RWPE2 (cell line): ENCODE measurements at regions not wholly inside any gene's neighbourhood (a gene's known extent, or its start where the extent isn't known, plus 50 kb on each side); places are given as distances from the start of the nearest gene placed in this dataset.

ENCODE experiments used
- ATAC-seq: fragments of 200-7000 bp; cut with Tn5 transposase; 3 replicates; pipeline ENCODE4 v1.9.1; 2021; ENCODE audit warnings: low read depth
- DNase-seq: peaks from one replicate; pipeline ENCODE4 v3.0.0-alpha.2; 2020; ENCODE audit warnings: low spot score
- H3K27ac ChIP-seq: fragments of 450-650 bp; 2 replicates; pipeline ENCODE4 v1.5.1; 2017; ENCODE audit warnings: mild to moderate bottlenecking; ENCODE audit not compliant: poor library complexity, severe bottlenecking
- H3K27me3 ChIP-seq: fragments of 250-450 bp; sonication (Bioruptor Pico); 2 replicates; pipeline ENCODE4 v1.5.1; 2021; ENCODE audit warnings: mild to moderate bottlenecking, moderate library complexity; ENCODE audit not compliant: insufficient read depth, poor library complexity, severe bottlenecking
- H3K36me3 ChIP-seq: fragments of 250-450 bp; sonication (Bioruptor Pico); 2 replicates; pipeline ENCODE4 v1.5.1; 2020; ENCODE audit warnings: low read depth, mild to moderate bottlenecking, moderate library complexity
- H3K4me1 ChIP-seq: fragments of 250-450 bp; sonication (Bioruptor Pico); 2 replicates; pipeline ENCODE4 v1.5.1; 2021; ENCODE audit warnings: mild to moderate bottlenecking, moderate library complexity; ENCODE audit not compliant: insufficient read depth, poor library complexity, severe bottlenecking
- H3K4me3 ChIP-seq: fragments of 250-450 bp; sonication (Bioruptor Pico); 2 replicates; pipeline ENCODE4 v1.5.1; 2021; ENCODE audit warnings: mild to moderate bottlenecking, moderate library complexity; ENCODE audit not compliant: severe bottlenecking
- H3K9me3 ChIP-seq: fragments of 250-450 bp; sonication (Bioruptor Pico); 2 replicates; pipeline ENCODE4 v1.5.1; 2021; ENCODE audit warnings: mild to moderate bottlenecking, moderate library complexity; ENCODE audit not compliant: severe bottlenecking
- CTCF ChIP-seq: fragments of 450-650 bp; IDR thresholded peaks from one replicate; pipeline ENCODE4 v1.5.1; 2017; ENCODE audit warnings: mild to moderate bottlenecking, moderate library complexity; ENCODE audit not compliant: poor library complexity, severe bottlenecking

- H3K4me1 ChIP-seq = no peaks in the 10 kb centered on the region
- no peaks in the 10 kb centered on the region for H3K36me3 ChIP-seq
- H3K27me3 ChIP-seq = no peaks in the 10 kb centered on the region
- no peaks in the 10 kb centered on the region for H3K9me3 ChIP-seq
- ATAC-seq (no peak), DNase-seq (no peak)
- TF ChIP-seq CTCF = no peak
- no peak overlapping the region for H3K4me3 ChIP-seq
- H3K27ac ChIP-seq = no peak overlapping the region
Observed at GRCh38 chr15:39108021-39108420, 472.9 kb upstream of the THBS1 start.

GRCh38 chr15:39110336-39110735 lies 470.5 kb upstream of the THBS1 start:
- no peaks in the 10 kb centered on the region for H3K9me3 ChIP-seq
- no peak overlapping the region for H3K27ac ChIP-seq
- H3K27me3 ChIP-seq = no peaks in the 10 kb centered on the region
- no peaks in the 10 kb centered on the region for H3K36me3 ChIP-seq
- H3K4me1 ChIP-seq = no peaks in the 10 kb centered on the region
- H3K4me3 ChIP-seq = no peak overlapping the region
- no peak for TF ChIP-seq CTCF
- ATAC-seq = no peak
- no peak for DNase-seq

- no peak overlapping the region for H3K4me3 ChIP-seq
- no peak for ATAC-seq
- no peaks in the 10 kb centered on the region for H3K4me1 ChIP-seq
- TF ChIP-seq CTCF = no peak
- H3K36me3 ChIP-seq = no peaks in the 10 kb centered on the region
- H3K27me3 ChIP-seq = no peaks in the 10 kb centered on the region
- H3K9me3 ChIP-seq = no peaks in the 10 kb centered on the region
- no peak for DNase-seq
- no peak overlapping the region for H3K27ac ChIP-seq
Observed at GRCh38 chr15:39110746-39111145, 470.1 kb upstream of the THBS1 start.

- H3K4me1 ChIP-seq = peaks cover 9% of the 10 kb centered on the region
- no peak for TF ChIP-seq CTCF
Observed at GRCh38 chr15:39113741-39114140, 467.1 kb upstream of the THBS1 start.

GRCh38 chr15:39114690-39115378 lies 466.0 kb upstream of the THBS1 start:
- no peaks in the 10 kb centered on the region for H3K36me3 ChIP-seq
- H3K27ac ChIP-seq = no peak overlapping the region
- H3K9me3 ChIP-seq = peaks cover 10% of the 10 kb centered on the region
- H3K27me3 ChIP-seq = no peaks in the 10 kb centered on the region
- DNase-seq (no peak), ATAC-seq (peak; percentile 54)
- H3K4me1 ChIP-seq = peaks cover 15% of the 10 kb centered on the region
- TF ChIP-seq CTCF = no peak
- H3K4me3 ChIP-seq = no peak overlapping the region

More at GRCh38 chr15:39113741-39114140, 467.1 kb upstream of the THBS1 start:
- Histone ChIP-seq H3K27ac (no peak overlapping the region), H3K36me3 (no peaks in the 10 kb centered on the region), H3K9me3 (peaks cover 10% of the 10 kb centered on the region), H3K4me3 (no peak overlapping the region), H3K27me3 (no peaks in the 10 kb centered on the region)
- no peak for DNase-seq
- no peak for ATAC-seq
